NCI-H82 treated with DMSO at 0.1 percent for 48 hours (cell line): ENCODE measurements at regions not wholly inside any gene's neighbourhood (a gene's known extent, or its start where the extent isn't known, plus 50 kb on each side); places are given as distances from the start of the nearest gene placed in this dataset.

Source experiments
- DNase-seq: peaks from one replicate; lab custom pipeline; 2025; ENCODE audit not compliant: unreplicated experiment; lab: John Stamatoyannopoulos, UW

DNA sequence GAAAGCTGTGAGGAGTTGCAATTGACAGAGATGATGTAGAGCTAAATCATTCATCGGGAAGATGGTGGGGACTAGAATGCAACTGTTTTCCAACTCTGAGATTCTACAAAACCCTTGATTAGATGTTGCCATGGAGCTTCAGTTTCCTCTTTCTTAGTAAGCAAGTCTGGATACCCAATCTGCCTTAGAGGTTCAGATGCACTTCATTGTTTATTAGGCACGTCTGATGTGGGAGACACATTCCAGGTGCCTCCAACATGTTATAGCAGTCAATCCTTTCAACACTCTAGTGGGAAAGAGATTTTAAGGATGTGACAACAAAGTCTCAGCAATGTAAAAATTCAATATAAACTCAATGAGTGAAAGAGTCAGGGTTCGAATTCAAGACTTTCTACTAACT is 291.3 kb upstream of the PHYHIPL start:
- DNase-seq, result no peak

DNA sequence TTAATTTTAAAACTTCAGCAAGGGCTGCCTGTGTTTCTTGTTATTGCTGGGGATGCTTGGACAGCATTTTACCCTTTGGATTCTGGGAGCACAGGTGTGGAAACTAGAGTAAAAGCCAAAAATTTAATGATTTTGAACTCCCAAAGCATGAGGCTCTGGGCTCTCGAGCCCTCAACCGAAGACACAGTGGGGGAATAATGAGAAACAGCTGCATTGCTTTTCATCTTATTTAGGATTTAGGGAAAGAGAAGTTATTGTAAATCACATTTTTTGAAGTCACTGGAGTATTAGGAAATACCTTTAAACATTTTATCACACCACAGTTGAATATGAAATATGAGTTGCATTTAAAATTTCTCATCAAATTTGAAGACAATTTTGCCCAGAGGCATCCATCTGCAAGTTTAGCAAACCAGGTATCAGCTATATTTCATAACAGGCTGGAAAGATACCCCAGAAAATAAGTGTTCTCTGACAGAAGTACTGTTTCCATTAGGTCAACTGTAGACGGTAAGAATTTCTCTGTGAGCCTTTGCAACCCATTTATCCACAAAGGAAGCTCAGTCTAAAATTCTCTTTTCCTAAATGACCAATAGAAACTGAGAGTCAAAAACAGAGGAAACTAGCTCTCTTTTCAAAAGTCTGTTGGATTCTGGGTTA is 290.6 kb upstream of the PHYHIPL start:
- DNase-seq, result no peak

DNA sequence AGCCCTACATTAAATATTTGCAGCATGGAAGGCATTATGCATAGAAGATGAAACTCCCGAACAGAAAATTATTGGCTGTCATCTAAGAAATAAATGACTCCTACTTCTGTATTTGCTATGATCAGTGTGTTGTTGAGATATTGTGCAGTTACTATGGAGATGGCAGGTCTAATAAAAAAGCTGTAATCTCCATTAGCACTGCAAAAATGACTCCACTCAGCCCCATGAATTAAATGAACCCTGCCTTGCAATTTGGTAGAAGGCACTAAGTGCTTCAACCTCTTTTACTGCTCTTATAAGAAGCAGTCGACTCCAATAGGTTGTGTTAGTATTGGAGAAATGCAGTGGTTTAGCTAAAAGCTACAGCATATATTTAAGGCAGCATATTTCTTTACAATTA is 290.0 kb upstream of the PHYHIPL start:
- DNase-seq, result no peak

DNA sequence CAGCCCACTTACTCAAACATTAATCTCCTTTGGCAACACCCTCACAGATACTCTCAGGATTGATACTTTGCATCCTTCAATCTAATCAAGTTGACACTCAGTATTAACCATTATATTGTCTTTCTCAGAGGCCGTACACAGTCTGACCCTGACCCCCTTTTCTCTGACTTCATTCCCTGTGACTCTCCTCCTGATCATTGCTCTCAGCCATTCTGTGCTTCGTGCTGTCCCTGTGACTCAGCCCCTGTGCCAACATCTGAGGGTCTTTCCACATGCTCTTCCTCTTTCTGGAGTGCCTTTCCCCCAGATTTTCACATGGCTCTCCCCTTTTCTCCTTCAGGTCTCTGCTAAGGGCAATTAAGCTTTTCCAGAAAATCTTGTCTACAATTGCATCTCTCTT is 289.0 kb upstream of the PHYHIPL start:
- no peak for DNase-seq

DNA sequence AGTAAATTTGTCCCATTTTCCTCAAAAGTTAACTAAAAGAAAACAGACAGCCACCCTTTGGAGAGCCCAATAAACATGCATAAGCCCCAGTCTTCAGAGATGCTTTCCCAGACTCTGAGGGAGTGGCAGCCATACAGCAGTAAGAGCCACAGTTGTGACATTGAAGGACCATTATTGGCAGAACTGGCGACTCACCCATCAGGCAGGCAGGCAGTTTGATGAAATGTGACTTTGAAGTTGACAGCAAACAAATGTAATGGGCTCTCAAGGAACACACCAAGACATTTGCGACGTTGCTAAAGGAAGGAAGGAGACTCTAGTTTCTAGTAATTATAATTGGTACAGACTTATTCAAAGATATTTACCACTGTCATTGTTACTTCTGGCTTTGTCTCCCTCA is 287.5 kb upstream of the PHYHIPL start:
- DNase-seq, result no peak

DNA sequence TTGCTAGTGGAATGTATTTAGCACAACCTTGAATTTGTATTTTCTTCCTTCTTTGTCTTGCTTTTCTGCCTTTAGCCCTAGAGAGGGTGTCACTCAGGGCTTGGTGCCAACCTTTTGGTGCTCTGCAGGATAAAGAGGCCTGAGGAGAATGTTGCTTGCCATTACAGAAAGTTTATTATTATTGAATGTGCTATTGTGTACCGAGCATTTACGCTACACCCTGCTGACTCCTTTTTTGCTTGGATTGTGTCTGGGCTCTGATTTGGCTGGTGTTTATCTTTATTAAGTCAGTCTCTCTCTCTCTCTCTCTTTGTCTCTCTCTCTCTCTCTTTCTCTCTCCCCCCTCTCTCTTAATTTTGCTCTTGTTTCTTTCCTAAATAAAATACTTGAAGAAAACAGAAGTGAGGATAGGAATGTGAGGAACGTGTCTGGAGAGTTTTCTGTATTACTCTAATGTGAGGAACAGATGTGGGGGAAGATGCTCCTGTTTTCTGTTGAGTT is 284.4 kb upstream of the PHYHIPL start:
- DNase-seq, result no peak

DNA sequence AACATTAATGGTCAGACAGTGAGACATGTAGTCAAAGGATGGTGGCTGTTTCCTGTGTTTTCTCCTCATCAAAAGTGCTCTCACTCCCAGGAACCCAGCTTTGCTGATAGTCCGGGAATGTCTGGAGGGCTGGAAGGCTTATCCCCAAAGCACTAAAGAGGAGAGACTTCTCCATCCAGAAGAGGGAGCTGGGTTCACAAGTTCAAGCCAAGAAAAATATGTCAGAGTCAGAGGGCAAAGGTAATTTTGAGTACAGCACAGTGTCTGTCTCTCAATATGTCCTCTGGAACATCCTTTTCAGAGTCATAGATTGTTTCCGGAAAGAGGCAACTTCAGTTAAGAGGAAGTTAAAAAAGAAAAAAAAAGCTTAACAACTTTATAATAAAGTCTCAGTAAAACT is 281.5 kb upstream of the PHYHIPL start:
- DNase-seq, result no peak

DNA sequence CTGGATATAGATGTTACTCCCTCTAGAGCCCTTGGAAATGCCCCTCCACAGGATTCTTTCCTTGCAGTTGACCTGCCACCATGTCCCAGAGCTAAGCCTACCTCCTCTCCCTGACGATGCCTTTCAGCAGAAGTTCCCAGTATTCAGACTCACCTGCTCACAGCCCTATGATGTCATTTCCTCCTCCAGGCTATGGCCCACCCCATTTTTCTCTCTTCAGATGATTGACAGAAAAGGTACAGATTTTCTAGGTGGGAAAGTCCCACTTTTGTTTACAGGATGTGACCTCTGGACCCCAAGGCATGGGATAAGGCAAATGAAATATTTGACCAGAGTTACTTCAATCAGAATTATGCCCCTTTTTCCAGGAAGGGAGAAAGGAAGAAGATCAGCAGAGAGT is 280.2 kb upstream of the PHYHIPL start:
- DNase-seq, result no peak

DNA sequence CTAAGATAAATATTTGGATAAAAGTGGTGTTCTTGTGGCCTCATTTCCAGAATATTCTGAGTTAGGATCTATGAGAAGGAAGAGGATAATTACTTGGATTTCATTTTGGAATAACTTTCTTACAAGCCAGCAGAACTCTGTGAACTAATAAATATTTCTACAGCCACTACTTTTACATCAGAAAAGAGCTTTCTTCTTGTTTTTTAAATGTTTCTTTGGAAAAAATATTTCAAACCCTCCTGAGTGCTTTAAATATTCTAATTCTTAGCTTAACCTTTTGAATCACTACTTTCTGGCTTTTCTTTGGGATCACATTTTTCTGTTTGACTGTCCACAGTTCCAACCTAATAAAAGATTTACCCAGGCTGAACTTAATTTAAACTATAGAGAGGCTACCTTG is 279.2 kb upstream of the PHYHIPL start:
- DNase-seq, result no peak

DNA sequence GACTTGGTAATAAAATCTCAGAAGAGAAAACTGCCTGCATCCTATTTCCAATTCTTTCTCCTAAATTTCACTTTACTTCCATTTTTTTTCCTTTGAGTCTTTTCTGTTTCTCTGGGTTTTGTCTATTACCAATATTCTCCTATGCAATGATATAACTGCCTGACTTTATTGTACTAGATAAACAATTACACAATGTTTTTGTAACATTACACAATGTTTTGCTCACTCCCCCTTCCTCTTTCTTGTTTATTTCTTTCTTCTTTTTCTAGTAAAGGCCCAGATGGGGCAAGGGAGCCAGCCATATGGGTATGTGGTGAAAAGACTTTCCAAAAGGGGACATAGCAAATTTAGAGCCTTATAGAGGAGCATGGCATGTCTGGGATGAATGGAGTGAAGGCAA is 278.7 kb upstream of the PHYHIPL start:
- no peak for DNase-seq

DNA sequence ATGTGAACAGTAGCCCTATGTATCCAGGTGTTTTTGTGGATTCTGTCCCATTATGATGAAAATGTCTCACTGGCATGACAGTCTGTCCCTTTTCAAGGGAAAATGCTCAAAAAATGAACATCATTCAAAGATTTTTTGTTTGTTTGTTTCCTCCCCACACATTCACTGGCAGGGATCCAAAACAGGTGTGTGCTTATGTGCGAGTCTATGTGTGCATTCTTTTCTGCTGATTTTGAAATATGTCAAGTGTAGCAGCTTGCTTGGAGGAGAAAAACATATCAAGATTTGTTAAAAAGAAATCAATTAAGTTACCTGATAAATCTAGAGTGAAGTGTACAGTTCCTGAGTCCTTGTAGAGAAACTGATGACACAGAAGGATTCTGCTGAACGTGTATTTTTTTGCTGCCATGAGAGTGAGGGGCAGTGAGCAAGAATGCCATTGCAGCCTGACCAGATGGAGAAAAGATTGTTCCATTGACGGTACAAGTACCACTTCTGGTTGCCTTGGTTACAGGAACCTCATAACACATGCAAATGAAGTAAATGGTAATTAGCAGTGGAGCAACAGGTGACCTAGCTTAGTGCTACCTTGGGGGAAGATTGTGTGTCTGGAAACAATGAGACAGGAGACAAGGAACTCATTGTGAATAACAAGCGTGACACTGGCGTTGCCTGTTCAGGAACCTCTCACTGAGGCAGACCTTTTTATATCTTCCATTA is 277.4 kb upstream of the PHYHIPL start:
- DNase-seq, result no peak

DNA sequence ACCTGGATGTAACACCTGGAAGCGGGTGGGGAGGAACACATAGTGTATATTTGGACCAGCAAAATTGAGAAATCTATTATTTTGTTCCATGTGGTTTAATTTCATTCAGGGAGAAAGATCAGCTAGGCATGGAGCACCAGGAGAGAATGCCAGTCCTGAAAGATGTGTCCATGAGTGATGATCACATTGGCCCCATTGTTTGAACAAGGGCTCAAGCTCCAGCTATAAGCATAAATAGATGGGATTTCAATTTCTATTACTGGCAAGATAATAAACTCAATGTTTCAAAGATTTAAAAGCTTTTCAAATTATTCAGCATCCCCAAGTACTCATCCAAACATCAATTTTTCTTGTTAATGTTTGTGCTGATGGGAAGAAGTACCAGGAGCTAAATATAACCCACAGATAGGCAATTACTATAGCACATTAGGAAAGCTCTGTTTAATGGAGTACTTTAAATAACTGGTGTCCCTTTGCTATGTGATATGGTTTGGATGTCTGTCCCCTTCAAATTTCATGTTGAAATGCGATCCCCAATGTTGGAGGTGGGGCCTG is 275.3 kb upstream of the PHYHIPL start:
- DNase-seq, result no peak

DNA sequence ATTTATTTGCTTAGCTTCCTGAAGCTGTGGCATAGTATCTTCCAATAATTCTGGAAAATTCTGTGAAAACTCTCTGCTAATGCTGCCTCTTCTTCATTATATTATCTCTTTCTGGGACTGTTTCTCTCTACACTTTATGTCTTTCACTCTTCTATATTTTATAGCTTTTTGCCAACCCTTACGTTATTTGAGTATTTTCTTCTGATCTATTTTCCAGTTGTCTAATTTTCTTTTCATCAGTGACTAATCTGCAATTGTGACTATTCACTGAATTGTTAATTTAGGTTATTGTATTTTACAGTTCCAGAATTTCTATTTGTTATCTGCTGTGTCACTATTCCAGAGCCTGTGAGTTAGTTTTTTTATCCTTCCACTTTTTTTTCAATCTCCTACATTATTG is 273.4 kb upstream of the PHYHIPL start:
- no peak for DNase-seq

DNA sequence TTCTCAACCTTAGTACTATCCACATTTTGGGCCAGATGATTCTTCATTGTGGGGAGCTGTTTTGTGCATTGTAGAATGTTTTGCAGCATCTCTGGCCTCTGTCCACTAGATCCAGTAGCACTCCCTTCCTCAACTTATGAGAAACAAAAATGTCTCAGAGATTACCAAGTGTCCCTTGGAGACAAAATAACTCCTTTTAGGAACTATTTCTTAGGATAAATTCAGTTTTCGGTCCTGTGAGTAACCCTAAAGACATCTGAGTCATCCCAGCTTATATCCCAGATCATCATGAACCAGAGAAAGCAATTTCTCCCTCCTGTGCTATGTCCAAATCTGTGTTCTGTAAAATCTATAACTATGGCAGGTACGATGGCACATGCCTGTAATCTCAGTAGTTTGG is 266.6 kb upstream of the PHYHIPL start:
- no peak for DNase-seq

DNA sequence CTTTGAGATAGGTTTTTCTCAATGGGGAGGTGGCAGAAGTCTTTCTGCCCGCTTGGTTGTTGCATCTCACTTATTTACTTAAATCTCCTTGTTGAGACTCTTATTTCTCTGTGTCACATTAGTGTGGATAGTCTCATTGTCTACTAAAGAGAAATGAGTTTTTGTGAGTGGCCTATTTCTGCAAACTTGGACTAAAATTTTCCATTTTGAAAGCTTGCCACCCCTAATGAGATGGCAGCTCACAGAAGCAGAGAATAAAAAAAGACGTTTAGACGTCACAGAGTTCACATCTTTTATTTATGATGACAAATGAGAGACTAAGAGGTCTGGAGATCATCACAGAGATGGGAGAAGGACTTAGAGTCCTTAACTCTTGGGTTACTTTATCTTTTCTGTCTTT is 262.7 kb upstream of the PHYHIPL start:
- no peak for DNase-seq

DNA sequence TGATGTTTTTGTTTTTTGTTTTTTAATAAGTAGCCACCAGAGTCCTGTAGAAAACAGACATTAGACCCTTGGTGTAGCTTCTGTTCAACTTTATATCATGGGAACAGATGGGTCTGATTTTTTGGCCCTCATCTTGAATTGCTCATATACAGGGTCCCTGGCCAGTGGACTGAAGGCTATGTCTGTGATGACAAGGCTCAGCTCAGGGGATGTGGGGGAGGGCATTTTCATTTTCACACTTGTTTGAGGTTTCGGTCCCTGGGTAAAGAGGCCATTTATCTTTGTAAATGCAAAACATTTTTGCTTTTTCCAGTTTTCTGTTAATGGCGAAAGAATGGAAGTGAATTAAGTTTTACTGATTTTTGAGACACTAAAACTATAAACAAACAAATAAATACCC is 257.6 kb upstream of the PHYHIPL start:
- no peak for DNase-seq

DNA sequence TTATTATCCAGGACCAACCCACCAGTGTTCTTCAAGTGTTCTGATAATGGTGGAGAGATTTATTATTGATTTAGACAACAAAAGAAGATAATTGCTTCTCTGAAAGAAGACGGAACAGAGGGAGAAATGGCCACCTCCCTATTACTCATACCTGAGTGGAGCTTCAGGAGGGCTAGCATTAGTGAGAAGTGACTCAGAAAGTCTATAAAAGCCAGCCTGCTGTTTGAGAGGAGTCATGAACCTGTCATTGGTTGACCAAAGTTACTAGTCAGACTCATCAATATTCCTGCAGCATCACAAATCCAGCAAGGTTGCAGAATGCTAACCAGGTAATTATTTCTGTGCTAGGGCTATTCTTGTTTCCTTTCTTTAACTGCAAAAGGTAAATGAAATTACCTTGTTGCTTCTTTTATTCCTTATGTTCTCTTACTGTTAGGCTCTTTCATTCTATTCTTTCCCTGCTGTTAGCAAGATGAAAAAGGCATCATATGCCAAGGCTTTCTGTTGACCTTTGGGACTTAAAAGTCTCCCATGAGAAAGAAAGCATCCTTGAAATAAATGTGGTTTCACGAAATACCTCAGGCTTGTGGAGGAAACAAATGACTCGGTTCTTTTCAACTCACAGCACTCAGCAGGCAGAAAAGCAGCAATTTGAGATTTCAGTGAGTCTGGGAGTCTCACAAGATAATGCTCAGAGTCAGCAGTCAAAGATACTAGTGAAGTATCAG is 256.4 kb upstream of the PHYHIPL start:
- DNase-seq, result no peak

DNA sequence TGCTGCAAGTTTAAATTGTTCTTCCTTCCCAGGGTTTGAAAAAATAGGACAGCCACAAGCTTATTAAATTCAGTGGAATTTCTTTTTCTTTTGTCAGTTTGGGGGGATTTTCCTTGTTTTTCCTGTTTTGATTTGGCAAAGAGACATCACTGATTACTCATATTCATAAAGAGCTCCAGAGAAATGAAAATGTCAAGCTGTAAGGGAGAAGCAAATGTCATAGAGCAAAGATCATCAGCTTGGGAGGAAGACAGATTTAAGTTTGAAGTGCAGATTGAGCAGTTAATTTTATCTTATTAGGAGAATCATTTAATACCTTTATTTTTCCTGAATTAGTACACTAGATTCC is 255.8 kb upstream of the PHYHIPL start:
- DNase-seq, result no peak

DNA sequence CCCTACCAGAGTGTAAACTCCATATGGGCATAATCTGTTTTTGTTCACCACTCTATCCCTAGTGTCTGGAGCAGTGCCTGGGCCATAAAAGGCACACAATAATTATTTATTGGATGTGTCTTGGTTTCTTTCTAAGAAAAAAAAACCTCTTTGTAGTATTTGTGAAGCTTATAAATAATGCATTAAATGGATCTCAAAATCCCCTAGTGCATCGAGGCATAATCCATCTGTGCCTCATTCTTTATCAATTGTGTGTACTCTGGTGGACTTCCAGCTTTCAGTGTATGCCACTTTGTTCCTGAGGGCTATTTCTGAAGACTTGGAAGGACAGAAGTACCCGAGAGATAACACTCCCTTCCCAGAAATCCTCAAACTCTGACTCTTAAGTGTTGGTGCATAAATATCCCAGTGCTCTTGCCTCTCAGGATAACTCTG is 255.0 kb upstream of the PHYHIPL start:
- DNase-seq, result no peak

DNA sequence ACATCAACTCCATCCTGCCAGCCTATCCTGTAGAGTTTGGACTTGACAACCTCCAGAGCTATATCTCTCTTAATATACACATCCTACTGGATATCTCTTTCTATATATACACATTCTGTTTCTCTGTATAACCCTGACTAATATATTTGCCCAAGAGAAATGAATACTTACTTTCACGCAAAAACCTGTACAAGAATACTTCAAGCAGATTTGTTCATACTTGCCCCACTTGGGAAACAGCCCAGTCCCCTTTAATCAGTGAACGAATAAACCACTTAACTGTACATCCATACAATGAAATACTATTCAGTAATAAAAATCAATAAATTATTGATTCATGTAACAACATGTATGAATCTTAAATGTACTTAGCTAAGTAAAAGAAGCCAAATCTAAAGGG is 251.1 kb upstream of the PHYHIPL start:
- no peak for DNase-seq

DNA sequence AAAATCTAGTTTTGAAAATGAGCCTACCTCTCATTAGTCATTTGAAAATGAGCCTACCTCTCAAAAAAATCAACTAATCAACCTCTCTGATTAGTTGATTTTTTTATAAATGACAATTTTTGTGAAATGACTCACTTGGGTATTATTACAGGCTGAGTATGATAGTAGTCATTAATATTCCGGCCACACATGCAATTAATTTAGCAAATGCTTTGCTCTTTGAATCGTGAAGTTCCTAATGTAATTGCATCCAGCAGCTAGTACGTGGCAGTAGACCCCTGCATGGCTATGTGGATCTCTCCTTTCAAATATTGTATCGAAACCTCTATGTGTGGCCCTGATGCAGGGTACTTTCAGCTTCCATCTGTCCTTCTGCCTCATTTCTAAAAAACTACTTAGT is 245.9 kb upstream of the PHYHIPL start:
- DNase-seq, result no peak

DNA sequence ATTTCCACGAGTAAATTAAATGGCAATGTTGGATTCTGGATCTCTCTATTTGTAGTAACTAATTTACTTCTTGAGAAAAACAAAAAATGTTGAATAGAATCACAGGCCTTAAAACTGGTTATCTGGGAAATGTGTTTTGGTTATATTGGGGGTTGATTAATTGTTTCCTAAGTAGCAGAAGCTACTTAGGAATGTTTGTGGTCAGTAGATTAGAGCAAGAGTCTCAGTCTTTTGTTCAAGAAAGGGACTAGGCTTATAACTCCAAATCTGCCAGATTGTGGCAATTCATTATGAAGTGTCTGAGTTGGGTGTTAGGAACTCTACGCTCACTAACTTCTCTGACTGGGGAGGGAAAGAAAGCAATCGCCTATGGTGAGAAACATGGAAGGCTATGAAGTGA is 244.3 kb upstream of the PHYHIPL start:
- DNase-seq, result no peak
